Lower leg skin (tissue), 3 donors: ENCODE measurements at regions not wholly inside any gene's neighbourhood (a gene's known extent, or its start where the extent isn't known, plus 50 kb on each side); places are given as distances from the start of the nearest gene placed in this dataset.

Experiments used
- POLR2A ChIP-seq, 2 donors: fragments of 450-650 bp; IDR thresholded peaks; one replicate each; pipeline ENCODE4 v1.6.1; 2016 to 2017; ENCODE audit warnings: antibody characterized with exemption in 2 of 2, mild to moderate bottlenecking in 1 of 2, moderate library complexity in 1 of 2
- TF ChIP-seq, protein P1 (sequence below), 3 donors: fragments of 450-650 bp; IDR thresholded peaks; one replicate each; pipeline ENCODE4 v1.5.1; 2016; ENCODE audit warnings: antibody characterized with exemption in 3 of 3, mild to moderate bottlenecking in 3 of 3, moderate library complexity in 2 of 3

DNA sequence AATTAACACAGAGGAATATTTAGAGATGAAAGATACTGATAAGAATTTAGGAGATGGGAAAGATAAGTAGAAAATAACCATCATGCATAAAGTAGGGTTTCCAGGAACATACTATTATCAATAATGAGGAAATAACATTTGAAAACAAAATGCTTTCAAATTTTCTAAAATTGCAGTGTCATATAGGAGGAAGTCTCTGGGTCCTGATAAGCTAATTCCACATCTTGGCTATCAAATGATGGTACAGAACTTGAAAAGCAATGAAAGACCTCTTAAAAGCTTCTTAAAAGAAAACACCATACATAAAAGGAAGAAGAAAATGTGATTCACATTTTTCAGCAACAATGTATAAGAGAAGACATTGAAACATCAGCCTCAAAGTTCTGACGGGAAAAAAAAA lies 1024.8 kb downstream of the TSN start:
- TF ChIP-seq, protein P1, sequence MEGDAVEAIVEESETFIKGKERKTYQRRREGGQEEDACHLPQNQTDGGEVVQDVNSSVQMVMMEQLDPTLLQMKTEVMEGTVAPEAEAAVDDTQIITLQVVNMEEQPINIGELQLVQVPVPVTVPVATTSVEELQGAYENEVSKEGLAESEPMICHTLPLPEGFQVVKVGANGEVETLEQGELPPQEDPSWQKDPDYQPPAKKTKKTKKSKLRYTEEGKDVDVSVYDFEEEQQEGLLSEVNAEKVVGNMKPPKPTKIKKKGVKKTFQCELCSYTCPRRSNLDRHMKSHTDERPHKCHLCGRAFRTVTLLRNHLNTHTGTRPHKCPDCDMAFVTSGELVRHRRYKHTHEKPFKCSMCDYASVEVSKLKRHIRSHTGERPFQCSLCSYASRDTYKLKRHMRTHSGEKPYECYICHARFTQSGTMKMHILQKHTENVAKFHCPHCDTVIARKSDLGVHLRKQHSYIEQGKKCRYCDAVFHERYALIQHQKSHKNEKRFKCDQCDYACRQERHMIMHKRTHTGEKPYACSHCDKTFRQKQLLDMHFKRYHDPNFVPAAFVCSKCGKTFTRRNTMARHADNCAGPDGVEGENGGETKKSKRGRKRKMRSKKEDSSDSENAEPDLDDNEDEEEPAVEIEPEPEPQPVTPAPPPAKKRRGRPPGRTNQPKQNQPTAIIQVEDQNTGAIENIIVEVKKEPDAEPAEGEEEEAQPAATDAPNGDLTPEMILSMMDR (IDR thresholded peaks at IDR 0.05): no peak
- no peak for TF ChIP-seq POLR2A (IDR thresholded peaks at IDR 0.05)
